CD4-positive, alpha-beta memory T cell (primary cell): ENCODE measurements at regions not wholly inside any gene's neighbourhood (a gene's known extent, or its start where the extent isn't known, plus 50 kb on each side); places are given as distances from the start of the nearest gene placed in this dataset.

Experiments
- CTCF ChIA-PET: fragments of 350-600 bp; sonication (Branson Sonifier 250); formaldehyde crosslinking; loops from one replicate; lab custom pipeline; 2021; ENCODE audit warnings: inconsistent platforms; ENCODE audit not compliant: partially characterized antibody; lab: Charles Lee
- POLR2A ChIA-PET: fragments of 350-600 bp; sonication (Branson Sonifier 250); formaldehyde crosslinking; loops from one replicate; lab custom pipeline; 2021; ENCODE audit not compliant: partially characterized antibody; lab: Charles Lee
- DNase-seq, 5 donors: peaks; one replicate each; pipeline versions ENCODE4 v3.0.0 to v3.0.0-alpha.2; 2020 to 2022; ENCODE audit warnings: mixed read lengths in 1 of 5
- H3K27ac ChIP-seq: one replicate; pipeline ENCODE4 v1.7.0; 2013; ENCODE audit warnings: low read depth, low read length
- H3K27me3 ChIP-seq: 2 replicates; pipeline ENCODE4 v1.7.0; 2013; ENCODE audit warnings: mild to moderate bottlenecking, low read length, moderate library complexity; ENCODE audit not compliant: insufficient read depth
- H3K36me3 ChIP-seq: 2 replicates; pipeline ENCODE4 v1.7.0; 2013; ENCODE audit warnings: mild to moderate bottlenecking, low read length, moderate library complexity; ENCODE audit not compliant: insufficient read depth
- H3K4me1 ChIP-seq: 2 replicates; pipeline ENCODE4 v1.7.0; 2013; ENCODE audit warnings: mild to moderate bottlenecking, low read length, moderate library complexity; ENCODE audit not compliant: insufficient read depth
- H3K4me3 ChIP-seq, 2 donors: one replicate each; pipeline ENCODE4 v1.7.0; 2013; ENCODE audit warnings: low read length in 2 of 2, mild to moderate bottlenecking in 1 of 2
- H3K9me3 ChIP-seq, 2 donors: one replicate each; pipeline ENCODE4 v1.7.0; 2013; ENCODE audit warnings: low read length in 2 of 2, control low read depth in 1 of 2; ENCODE audit not compliant: control insufficient read depth in 1 of 2
- H3K27ac Mint-ChIP-seq, 7 donors: one replicate each; pipeline ENCODE4 v1.8.0; 2020 to 2021; ENCODE audit warnings: mixed read lengths in 7 of 7, mild to moderate bottlenecking in 6 of 7, inconsistent platforms in 3 of 7, moderate library complexity in 3 of 7
- H3K27me3 Mint-ChIP-seq, 2 donors: one replicate each; pipeline ENCODE4 v1.8.0; 2020 to 2021; ENCODE audit warnings: mixed read lengths in 2 of 2
- H3K36me3 Mint-ChIP-seq, 2 donors: one replicate each; pipeline ENCODE4 v1.8.0; 2020 to 2021; ENCODE audit warnings: mixed read lengths in 2 of 2, inconsistent platforms in 1 of 2, mild to moderate bottlenecking in 1 of 2
- H3K4me1 Mint-ChIP-seq, 4 donors: one replicate each; pipeline ENCODE4 v1.8.0; 2020 to 2021; ENCODE audit warnings: mixed read lengths in 4 of 4, mild to moderate bottlenecking in 1 of 4
- H3K4me3 Mint-ChIP-seq, 8 donors: one replicate each; pipeline ENCODE4 v1.8.0; 2020 to 2021; ENCODE audit warnings: mixed read lengths in 8 of 8, mild to moderate bottlenecking in 7 of 8, moderate library complexity in 6 of 8, inconsistent platforms in 3 of 8
- H3K9me3 Mint-ChIP-seq, 8 donors: one replicate each; pipeline ENCODE4 v1.8.0; 2020 to 2021; ENCODE audit warnings: mixed read lengths in 8 of 8, mild to moderate bottlenecking in 5 of 8, inconsistent platforms in 3 of 8, moderate library complexity in 1 of 8
- intact Hi-C: fragments of 100-400 bp; cut with micrococcal nuclease; formaldehyde crosslinking; loops from one replicate; pipeline ENCODE4 v1.15.1; 2023

DNA sequence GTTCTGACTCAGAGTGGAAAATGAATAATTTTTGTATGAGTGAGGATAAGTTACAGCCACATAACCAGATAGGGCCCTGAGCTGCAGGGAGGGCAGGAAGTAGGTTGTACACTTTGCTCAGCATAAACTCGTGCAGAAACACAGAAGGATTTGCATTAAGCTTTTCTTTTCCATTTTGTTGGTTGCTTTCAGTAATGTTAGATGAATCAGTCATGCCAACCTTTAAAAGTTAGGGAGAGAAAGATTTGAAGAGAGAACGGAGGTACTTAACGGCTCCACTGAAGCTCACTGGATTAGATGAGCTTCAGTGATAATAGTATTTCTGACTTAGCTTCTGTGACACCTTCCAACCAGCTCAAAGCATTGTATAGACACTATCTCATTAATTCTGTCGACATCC lies 348.1 kb downstream of the GATA3 start:
- peaks cover 0 to 1% of the 10 kb centered on the region in 2 donors for H3K36me3 Mint-ChIP-seq
- peaks cover 0 to 3% (median 0%) of the 10 kb centered on the region in 8 donors for H3K9me3 Mint-ChIP-seq
- H3K4me1 ChIP-seq: peaks cover 88% of the 10 kb centered on the region
- POLR2A ChIA-PET: interaction anchor here (0.5 to 7.4 kb wide), 28 partner anchors 8 to 694 kb away, joined by 3 to 118 read pairs (median 4); no protein-coding TSS in a partner anchor
- H3K27me3 ChIP-seq: no peaks in the 10 kb centered on the region
- peaks cover 77 to 98% (median 88%) of the 10 kb centered on the region in 4 donors for H3K4me1 Mint-ChIP-seq
- H3K27me3 Mint-ChIP-seq: no peaks in the 10 kb centered on the region
- CTCF ChIA-PET: interaction anchor here (0.6 to 2.8 kb wide), 14 partner anchors 8 to 807 kb away, joined by 3 to 18 read pairs (median 4); partner anchors contain the start of gene GATA3
- H3K27ac ChIP-seq: peak overlapping the region; percentile 95
- no peaks in the 10 kb centered on the region for H3K9me3 ChIP-seq
- DNase-seq: peak; percentile 45 to 73 (median 52)
- no peak overlapping the region for H3K4me3 ChIP-seq
- peak overlapping the region; percentile 92 to 100 (median 98) for H3K27ac Mint-ChIP-seq
- peak overlapping the region in 7 of 8 donors; percentile 48 to 83 (median 76) for H3K4me3 Mint-ChIP-seq
- intact Hi-C loops: loop anchor here (2.0 to 5.0 kb wide), 2 partner anchors 70 to 220 kb away; no protein-coding TSS in a partner anchor
- no peaks in the 10 kb centered on the region for H3K36me3 ChIP-seq

DNA sequence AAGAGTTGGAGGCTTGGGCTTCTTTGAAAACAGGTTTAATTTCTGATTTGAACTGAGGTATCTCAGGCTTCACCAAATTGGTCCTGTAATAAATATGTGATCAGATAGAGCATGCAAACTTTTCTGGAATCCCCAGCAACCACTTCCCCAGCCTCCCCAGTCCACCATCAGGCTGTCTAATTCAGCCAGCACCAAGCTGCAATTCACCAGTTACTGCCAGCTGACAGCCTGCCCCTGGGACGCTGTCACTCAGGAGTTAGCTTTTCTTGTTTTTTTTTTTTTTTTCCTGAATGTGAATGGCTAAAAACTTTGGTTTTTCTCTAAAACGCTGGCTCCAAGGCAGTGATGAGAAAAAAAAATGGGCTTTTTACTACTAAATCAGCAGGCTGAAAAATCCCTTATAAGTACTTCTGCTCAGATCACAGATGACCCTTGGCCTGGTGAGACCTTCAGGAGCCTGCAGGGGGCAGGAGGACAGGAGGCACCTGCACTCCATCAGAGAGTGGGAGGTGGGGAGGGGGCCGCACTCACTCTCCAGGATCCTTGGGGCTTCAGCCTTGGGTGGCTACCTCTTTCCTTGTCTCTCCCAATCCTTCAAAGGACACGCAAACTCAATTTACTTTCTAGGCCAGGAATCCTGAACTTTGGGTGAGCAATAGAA lies 349.4 kb downstream of the GATA3 start:
- Mint-ChIP-seq H3K27me3 (no peaks in the 10 kb centered on the region), H3K4me1 (peaks cover 75 to 95% (median 85%) of the 10 kb centered on the region in 4 donors), H3K9me3 (peaks cover 0 to 3% (median 0%) of the 10 kb centered on the region in 8 donors), H3K4me3 (peak overlapping the region; percentile 72 to 84 (median 78)), H3K36me3 (peaks cover 0 to 1% of the 10 kb centered on the region in 2 donors), H3K27ac (peak overlapping the region; percentile 92 to 100 (median 98))
- no peak for DNase-seq
- ChIA-PET POLR2A (interaction anchor here (0.8 to 7.4 kb wide), 11 partner anchors 12 to 347 kb away, joined by 3 to 118 read pairs (median 6); no protein-coding TSS in a partner anchor), CTCF (interaction anchor here (1.0 to 2.8 kb wide), 5 partner anchors 9 to 347 kb away, joined by 3 to 18 read pairs (median 9); no protein-coding TSS in a partner anchor)
- Histone ChIP-seq H3K27me3 (no peaks in the 10 kb centered on the region), H3K4me3 (peak overlapping the region; percentile 12 to 34), H3K36me3 (no peaks in the 10 kb centered on the region), H3K9me3 (no peaks in the 10 kb centered on the region), H3K27ac (peak overlapping the region; percentile 95), H3K4me1 (peaks cover 94% of the 10 kb centered on the region)
- intact Hi-C loops: loop anchor here (1.0 to 5.0 kb wide), 6 partner anchors 12 to 347 kb away; no protein-coding TSS in a partner anchor

DNA sequence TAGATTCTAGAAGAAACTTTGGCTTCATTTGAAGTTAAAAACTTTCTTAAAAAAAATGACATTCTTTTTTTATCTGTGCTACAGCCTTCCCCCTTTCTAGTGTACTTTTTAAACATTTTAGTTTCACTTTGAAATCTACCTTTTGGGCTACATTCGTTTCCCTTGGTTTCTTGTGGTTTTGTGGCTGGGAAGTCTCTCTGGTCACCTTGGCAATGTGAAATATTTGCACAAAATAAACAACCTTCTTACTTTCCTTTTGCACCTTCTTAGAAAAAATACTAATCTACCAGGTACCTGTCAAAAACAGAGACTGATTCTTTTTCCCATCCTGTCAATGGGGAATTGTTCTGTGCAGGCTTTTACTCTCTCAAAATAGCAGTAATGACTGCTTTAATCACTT lies 350.2 kb downstream of the GATA3 start:
- H3K36me3 ChIP-seq: no peaks in the 10 kb centered on the region
- H3K4me1 Mint-ChIP-seq: peaks cover 71 to 89% (median 81%) of the 10 kb centered on the region in 4 donors
- H3K36me3 Mint-ChIP-seq: peaks cover 0 to 1% of the 10 kb centered on the region in 2 donors
- H3K27me3 ChIP-seq: no peaks in the 10 kb centered on the region
- H3K27ac ChIP-seq: peak overlapping the region; percentile 95
- H3K4me3 ChIP-seq: peak overlapping the region in 1 of 2 donors; percentile 34
- CTCF ChIA-PET: interaction anchor here (2.6 kb wide), 1 partner anchor 40 kb away, joined by 9 read pairs; no protein-coding TSS in a partner anchor
- peaks cover 0 to 3% (median 0%) of the 10 kb centered on the region in 8 donors for H3K9me3 Mint-ChIP-seq
- H3K27me3 Mint-ChIP-seq: no peaks in the 10 kb centered on the region
- peak overlapping the region; percentile 92 to 100 (median 98) for H3K27ac Mint-ChIP-seq
- peak; percentile 82 to 95 (median 92) for DNase-seq
- POLR2A ChIA-PET: interaction anchor here (0.7 to 7.4 kb wide), 6 partner anchors 11 to 356 kb away, joined by 3 to 118 read pairs (median 4); no protein-coding TSS in a partner anchor
- H3K4me1 ChIP-seq: peaks cover 87% of the 10 kb centered on the region
- no peaks in the 10 kb centered on the region for H3K9me3 ChIP-seq
- intact Hi-C loops: loop anchor here (1.0 to 5.0 kb wide), 5 partner anchors 12 to 348 kb away; no protein-coding TSS in a partner anchor
- H3K4me3 Mint-ChIP-seq: peak overlapping the region; percentile 56 to 84 (median 78)

DNA sequence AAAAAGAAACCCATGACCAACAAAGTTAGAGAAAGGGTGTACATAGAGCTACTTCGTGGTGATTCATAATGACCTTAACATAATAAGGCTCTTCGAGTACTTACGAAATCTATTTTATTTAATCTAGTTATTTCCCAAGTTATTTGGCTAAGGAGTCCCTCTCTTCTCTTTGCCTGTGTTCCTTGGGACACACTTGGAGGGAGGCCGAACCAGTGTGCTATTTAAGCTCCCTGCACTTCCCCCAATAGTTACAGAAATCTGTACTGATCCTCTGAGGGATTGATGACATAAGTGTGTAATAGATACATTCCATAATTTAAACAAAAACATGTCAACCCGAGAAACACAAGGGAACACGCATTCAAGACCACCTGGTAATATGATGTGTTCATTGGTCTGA lies 351.1 kb downstream of the GATA3 start:
- no peak for DNase-seq
- ChIA-PET CTCF (interaction anchor here (0.6 to 2.6 kb wide), 5 partner anchors 9 to 351 kb away, joined by 3 to 9 read pairs (median 4); partner anchors contain the start of gene GATA3), POLR2A (interaction anchor here (0.7 to 7.4 kb wide), 11 partner anchors 10 to 356 kb away, joined by 3 to 118 read pairs (median 3); partner anchors contain the start of gene GATA3)
- no peaks in the 10 kb centered on the region for H3K36me3 ChIP-seq
- no peak overlapping the region for H3K4me3 ChIP-seq
- Mint-ChIP-seq H3K36me3 (peaks cover 0 to 1% of the 10 kb centered on the region in 2 donors), H3K27me3 (no peaks in the 10 kb centered on the region), H3K4me3 (peak overlapping the region in 5 of 8 donors; percentile 11 to 82 (median 35)), H3K4me1 (peaks cover 66 to 85% (median 74%) of the 10 kb centered on the region in 4 donors), H3K27ac (peak overlapping the region; percentile 92 to 100 (median 98)), H3K9me3 (peaks cover 0 to 3% (median 0%) of the 10 kb centered on the region in 8 donors)
- no peaks in the 10 kb centered on the region for H3K9me3 ChIP-seq
- H3K4me1 ChIP-seq: peaks cover 80% of the 10 kb centered on the region
- intact Hi-C loops: loop anchor here (2.0 kb wide), 1 partner anchor 349 kb away; no protein-coding TSS in a partner anchor
- H3K27me3 ChIP-seq: no peaks in the 10 kb centered on the region
- H3K27ac ChIP-seq: peak overlapping the region; percentile 95

DNA sequence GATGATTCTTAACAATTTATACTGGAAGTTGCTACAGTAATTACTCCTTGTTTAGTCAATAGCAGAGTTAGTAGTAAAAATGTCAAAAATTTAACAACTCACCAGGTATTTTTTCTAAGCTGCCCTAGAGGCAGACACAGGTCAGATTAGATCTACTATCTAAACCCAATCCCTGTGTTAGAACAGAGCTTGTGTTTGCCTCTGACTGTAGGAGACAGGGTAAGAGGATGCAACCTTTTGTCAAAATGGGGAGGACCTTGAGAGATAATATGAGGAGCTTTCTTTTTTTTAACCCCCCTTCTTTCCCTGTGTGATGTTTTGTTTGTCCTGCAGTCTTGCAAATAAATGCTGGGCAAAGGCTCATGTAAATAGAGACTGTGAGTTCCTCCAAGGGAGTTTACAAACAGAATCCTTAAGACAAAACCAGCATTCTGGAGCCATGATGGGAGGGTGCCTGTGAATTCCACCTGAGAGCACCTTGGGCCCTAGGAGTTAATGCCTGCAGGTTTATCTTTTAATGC lies 353.1 kb downstream of the GATA3 start:
- Mint-ChIP-seq H3K27ac (peak overlapping the region; percentile 7 to 98 (median 92)), H3K27me3 (no peaks in the 10 kb centered on the region), H3K36me3 (peaks cover 0 to 1% of the 10 kb centered on the region in 2 donors), H3K9me3 (peaks cover 0 to 3% (median 0%) of the 10 kb centered on the region in 8 donors), H3K4me3 (peak overlapping the region in 6 of 8 donors; percentile 13 to 48 (median 29)), H3K4me1 (peaks cover 49 to 74% (median 56%) of the 10 kb centered on the region in 4 donors)
- H3K36me3 ChIP-seq: no peaks in the 10 kb centered on the region
- CTCF ChIA-PET: interaction anchor here (1.0 to 2.6 kb wide), 4 partner anchors 9 to 75 kb away, joined by 3 to 9 read pairs (median 6); no protein-coding TSS in a partner anchor
- peak overlapping the region; percentile 8 for H3K27ac ChIP-seq
- POLR2A ChIA-PET: interaction anchor here (1.1 to 7.4 kb wide), 7 partner anchors 9 to 353 kb away, joined by 3 to 118 read pairs (median 5); partner anchors contain the start of gene GATA3
- H3K4me3 ChIP-seq: no peak overlapping the region
- no peaks in the 10 kb centered on the region for H3K27me3 ChIP-seq
- DNase-seq: peak in 3 of 5 donors; percentile 14 to 36 (median 19)
- intact Hi-C loops: no loop called here
- no peaks in the 10 kb centered on the region for H3K9me3 ChIP-seq
- H3K4me1 ChIP-seq: peaks cover 60% of the 10 kb centered on the region

DNA sequence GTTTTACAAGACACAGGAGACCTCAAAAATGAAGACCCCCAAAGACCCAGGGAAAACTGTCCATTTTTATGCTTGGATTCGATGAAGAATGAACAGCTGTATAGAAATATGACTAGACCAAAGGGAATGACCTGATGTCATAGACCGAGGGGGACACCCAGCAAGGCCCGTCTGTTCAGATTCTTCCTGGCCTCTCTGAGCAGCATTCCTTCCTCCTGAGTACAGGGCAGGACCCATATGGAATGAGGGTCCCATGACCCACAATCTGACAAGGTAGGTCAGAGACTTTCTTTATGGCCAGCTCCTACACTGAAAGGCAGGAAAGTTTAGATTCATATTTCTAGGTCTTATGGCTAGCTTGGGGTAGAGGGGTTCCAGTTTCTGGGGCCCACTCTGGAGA lies 356.0 kb downstream of the GATA3 start:
- peak overlapping the region in 2 of 7 donors; percentile 15 to 17 for H3K27ac Mint-ChIP-seq
- no peak overlapping the region for H3K4me3 Mint-ChIP-seq
- H3K4me1 Mint-ChIP-seq: peaks cover 25 to 52% (median 34%) of the 10 kb centered on the region in 4 donors
- H3K9me3 Mint-ChIP-seq: peaks cover 0 to 3% (median 0%) of the 10 kb centered on the region in 8 donors
- Histone ChIP-seq H3K4me1 (peaks cover 35% of the 10 kb centered on the region), H3K27me3 (no peaks in the 10 kb centered on the region), H3K27ac (no peak overlapping the region), H3K4me3 (no peak overlapping the region), H3K36me3 (no peaks in the 10 kb centered on the region), H3K9me3 (no peaks in the 10 kb centered on the region)
- DNase-seq: no peak
- intact Hi-C loops: no loop called here
- no peaks in the 10 kb centered on the region for H3K36me3 Mint-ChIP-seq
- no peaks in the 10 kb centered on the region for H3K27me3 Mint-ChIP-seq
- ChIA-PET CTCF (interaction anchor here (1.0 to 1.2 kb wide), 3 partner anchors 8 to 538 kb away, joined by 3 to 4 read pairs (median 3); no protein-coding TSS in a partner anchor), POLR2A (interaction anchor here (1.0 to 3.0 kb wide), 3 partner anchors 78 to 357 kb away, joined by 3 to 11 read pairs (median 3); no protein-coding TSS in a partner anchor)
